NCI-H187 treated with DMSO at 0.1 percent for 48 hours (cell line): ENCODE measurements at regions not wholly inside any gene's neighbourhood (a gene's known extent, or its start where the extent isn't known, plus 50 kb on each side); places are given as distances from the start of the nearest gene placed in this dataset.

Source experiments
- DNase-seq: peaks from one replicate; lab custom pipeline; 2025; lab: John Stamatoyannopoulos, UW

DNA sequence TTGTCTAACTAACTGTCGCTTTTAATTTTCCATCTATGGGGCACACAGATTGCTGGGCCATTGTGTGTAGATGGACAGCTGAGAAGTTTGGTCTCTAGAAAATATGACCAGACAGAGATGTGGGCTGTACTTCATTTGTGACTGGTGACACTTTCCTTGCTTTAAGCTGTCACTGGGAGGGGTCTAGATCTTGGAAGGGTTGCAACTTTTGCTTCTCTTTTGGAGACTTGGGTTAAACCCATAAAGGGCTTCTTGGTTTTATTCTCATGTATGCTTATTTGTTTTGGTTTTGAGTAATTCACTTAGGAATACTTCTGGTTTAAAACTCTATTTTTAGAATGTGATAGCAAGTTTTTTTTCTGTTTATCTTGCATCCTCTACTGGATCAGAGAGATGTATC, 80.2 kb downstream of the ETS2 start:
- no peak for DNase-seq

- DNase-seq = no peak
Observed at GRCh38 chr21:38884440-38884839, 78.7 kb downstream of the ETS2 start.

GRCh38 chr21:38883142-38883541, 77.4 kb downstream of the ETS2 start:
- no peak for DNase-seq

DNA sequence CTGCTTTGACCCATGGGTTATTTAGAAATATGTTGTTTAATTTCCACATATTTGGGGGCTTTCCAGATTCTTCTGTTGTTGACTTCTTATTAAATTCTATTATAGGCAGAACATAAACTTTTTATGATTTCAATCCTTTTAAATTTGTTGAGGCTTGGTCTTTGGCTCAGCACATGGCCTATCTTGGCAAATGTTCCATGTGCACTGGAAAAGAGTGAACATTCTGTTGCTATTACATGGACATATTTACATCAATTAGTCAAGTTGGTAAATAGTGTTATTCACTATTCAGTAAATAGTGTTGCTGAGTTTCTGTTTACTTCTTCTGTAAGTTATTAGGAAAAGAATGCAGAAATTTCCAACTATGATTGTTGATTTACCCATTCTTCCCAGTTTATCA, 75.4 kb downstream of the ETS2 start:
- no peak for DNase-seq

- no peak for DNase-seq
Observed at GRCh38 chr21:38880577-38880966, 74.8 kb downstream of the ETS2 start.

DNA sequence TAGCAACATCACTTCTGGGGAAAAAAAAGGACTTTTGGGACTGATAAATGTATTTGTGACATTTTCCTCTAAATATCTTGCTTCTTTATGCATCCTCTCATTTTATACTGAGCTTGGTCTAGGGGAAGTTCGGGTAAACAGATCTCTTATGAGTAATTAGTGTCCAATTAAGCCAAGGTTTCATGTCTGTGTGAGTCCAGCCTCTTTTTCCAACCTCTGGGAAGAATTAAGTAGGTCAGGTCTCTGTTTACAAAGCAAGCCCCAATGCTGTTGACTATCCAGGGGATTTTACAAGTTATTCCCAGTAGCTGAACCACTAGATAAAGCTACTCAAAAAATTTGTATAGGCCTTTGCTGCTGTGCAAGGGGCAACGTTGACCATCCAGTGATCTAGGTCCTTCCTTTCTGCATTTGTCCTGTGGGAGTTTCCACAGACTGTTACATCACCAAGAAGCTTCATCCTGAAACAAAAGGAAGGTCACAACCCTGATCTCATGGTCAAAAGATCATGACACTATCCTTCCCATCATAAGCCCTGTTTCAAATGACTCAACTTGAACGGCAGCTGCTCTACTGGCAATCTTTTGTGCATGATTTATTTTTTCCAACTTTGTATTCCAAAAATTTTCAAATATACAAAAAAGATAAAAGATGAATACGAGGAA, 74.3 kb downstream of the ETS2 start:
- DNase-seq = no peak

GRCh38 chr21:38878379-38879179, 72.8 kb downstream of the ETS2 start:
- no peak for DNase-seq

GRCh38 chr21:38875694-38876492, 70.2 kb downstream of the ETS2 start:
- no peak for DNase-seq
